ENCODE measurements at regions not wholly inside any gene's neighbourhood (a gene's known extent, or its start where the extent isn't known, plus 50 kb on each side); places are given as distances from the start of the nearest gene placed in this dataset.

GRCh38 chr3:18201315-18201714 lies 223.8 kb downstream of the SATB1 start (continued):
- TF ChIP-seq ZNF462 (CRISPR knock-in tag; IDR thresholded peaks at IDR 0.05) (no peak), REST (IDR thresholded peaks at IDR 0.05; ENCODE audit: unreplicated experiment) (no peak), ETS1 (IDR thresholded peaks at IDR 0.05) (no peak)

GRCh38 chr3:18199757-18200156 lies 225.4 kb downstream of the SATB1 start:
- peaks cover 2% of the 10 kb centered on the region for H3K27me3 Mint-ChIP-seq (ENCODE audit: insufficient read depth, low read depth, poor library complexity)
- Histone ChIP-seq H3K4me3 (no peak overlapping the region), H3K27ac (ENCODE audit: low read depth) (no peak overlapping the region), H3K79me2 (replicated peaks; ENCODE audit: insufficient read depth) (no peaks in the 10 kb centered on the region), H3K36me3 (ENCODE audit: insufficient read depth) (no peaks in the 10 kb centered on the region), H3K9me2 (ENCODE audit: insufficient read depth) (no peaks in the 10 kb centered on the region), H3K4me1 (ENCODE audit: insufficient read depth) (peaks cover 7% of the 10 kb centered on the region; the same call in 1 of the 2 replicates), H3K27me3 (ENCODE audit: insufficient read depth) (no peaks in the 10 kb centered on the region), H4K20me1 (replicated peaks; ENCODE audit: insufficient read depth) (no peaks in the 10 kb centered on the region), H3K4me2 (no peak overlapping the region), H3F3A (replicated peaks; ENCODE audit: low read depth) (no peaks in the 10 kb centered on the region), H2AFZ (no peak overlapping the region)
- no peaks in the 10 kb centered on the region; the same call in 2 of the 3 replicates for H3K36me3 Mint-ChIP-seq (ENCODE audit: low read depth)
- H3K9me3 Mint-ChIP-seq, result peaks cover 2% of the 10 kb centered on the region; the same call in 1 of the 3 replicates
- ATAC-seq (no peak), DNase-seq (ENCODE audit: low spot score) (no peak)
- peaks cover 10% of the 10 kb centered on the region; the same call in 2 of the 3 replicates for H3K4me1 Mint-ChIP-seq
- H3K27ac Mint-ChIP-seq, result no peak overlapping the region
- no peak overlapping the region for H3K4me3 Mint-ChIP-seq
- TF ChIP-seq EZH2 (IDR thresholded peaks at IDR 0.05; ENCODE audit: low read depth, unreplicated experiment) (no peak), ETS1 (IDR thresholded peaks at IDR 0.05) (no peak), ZNF331 (CRISPR knock-in tag; IDR thresholded peaks at IDR 0.05; ENCODE audit: low read depth) (no peak), EZH2phosphoT487 (IDR thresholded peaks at IDR 0.05; ENCODE audit: unreplicated experiment) (no peak), REST (IDR thresholded peaks at IDR 0.05; ENCODE audit: unreplicated experiment) (no peak)
